HG03457 (cell line): ENCODE measurements at regions not wholly inside any gene's neighbourhood (a gene's known extent, or its start where the extent isn't known, plus 50 kb on each side); places are given as distances from the start of the nearest gene placed in this dataset.
A peak's percentile ranks its signal among the peaks of the same experiment; 100 is the strongest.

Experiments used
- ATAC-seq: cut with Tn5 transposase; IDR thresholded peaks from one replicate; pipeline ENCODE4 v1.9.1; 2021; ENCODE audit warnings: moderate number of reproducible peaks; ENCODE audit not compliant: unreplicated experiment

GRCh38 chr4:138085736-138086305 is 156.3 kb downstream of the SLC7A11 start:
- ATAC-seq = no peak

GRCh38 chr4:138078751-138079520 is 163.2 kb downstream of the SLC7A11 start:
- ATAC-seq = no peak

- ATAC-seq = no peak
These were observed 163.9 kb downstream of the SLC7A11 start for GRCh38 chr4:138078253-138078652.

- ATAC-seq = no peak
These were observed 165.6 kb downstream of the SLC7A11 start for GRCh38 chr4:138076561-138076960.

GRCh38 chr4:138070816-138071215 is 171.3 kb downstream of the SLC7A11 start:
- ATAC-seq = no peak

GRCh38 chr4:138063581-138063980 is 178.6 kb downstream of the SLC7A11 start:
- ATAC-seq = no peak

GRCh38 chr4:138062929-138063328 is 179.2 kb downstream of the SLC7A11 start:
- ATAC-seq = no peak

GRCh38 chr4:138056541-138056940 is 185.6 kb downstream of the SLC7A11 start:
- ATAC-seq = no peak

- ATAC-seq = no peak
These were observed 186.3 kb downstream of the SLC7A11 start for GRCh38 chr4:138055890-138056289.

- no peak for ATAC-seq
These were observed 188.4 kb downstream of the SLC7A11 start for GRCh38 chr4:138053641-138054301.

GRCh38 chr4:138052806-138053632 is 189.1 kb downstream of the SLC7A11 start:
- ATAC-seq = no peak

- ATAC-seq = no peak
These were observed 191.0 kb downstream of the SLC7A11 start for GRCh38 chr4:138051157-138051556.

- ATAC-seq = no peak
These were observed 191.5 kb downstream of the SLC7A11 start for GRCh38 chr4:138050601-138051000.

- ATAC-seq = no peak
These were observed 192.8 kb downstream of the SLC7A11 start for GRCh38 chr4:138049355-138049754.

- ATAC-seq = no peak
These were observed 194.9 kb downstream of the SLC7A11 start for GRCh38 chr4:138047290-138047689.

- no peak for ATAC-seq
These were observed 197.1 kb downstream of the SLC7A11 start for GRCh38 chr4:138045036-138045435.

- no peak for ATAC-seq
These were observed 203.1 kb downstream of the SLC7A11 start for GRCh38 chr4:138039010-138039409.

GRCh38 chr4:138037696-138038095 is 204.5 kb downstream of the SLC7A11 start:
- no peak for ATAC-seq

GRCh38 chr4:138035781-138036258 is 206.3 kb downstream of the SLC7A11 start:
- ATAC-seq = peak; percentile 100

- ATAC-seq = no peak
These were observed 207.3 kb downstream of the SLC7A11 start for GRCh38 chr4:138034871-138035270.

GRCh38 chr4:138032222-138032621 is 209.9 kb downstream of the SLC7A11 start:
- no peak for ATAC-seq
